HUES64 (cell line): ENCODE measurements at regions not wholly inside any gene's neighbourhood (a gene's known extent, or its start where the extent isn't known, plus 50 kb on each side); places are given as distances from the start of the nearest gene placed in this dataset.
"Not testable (repeated sequence)": the region's sequence is repeated elsewhere in the genome, so short reads cannot be mapped to it uniquely, and the experiment has no call there.

Source experiments
- H3K27ac ChIP-seq: 2 replicates; pipeline ENCODE4 v1.7.0; 2013; ENCODE audit warnings: low read depth, low read length, inconsistent platforms
- H3K27me3 ChIP-seq: 2 replicates; pipeline ENCODE4 v1.6.1; 2013; ENCODE audit warnings: mild to moderate bottlenecking, low read length; ENCODE audit not compliant: insufficient read depth
- H3K36me3 ChIP-seq: 2 replicates; pipeline ENCODE4 v1.6.1; 2013; ENCODE audit warnings: mild to moderate bottlenecking, low read length; ENCODE audit not compliant: insufficient read depth
- H3K4me1 ChIP-seq: 2 replicates; pipeline ENCODE4 v1.6.1; 2013; ENCODE audit warnings: mild to moderate bottlenecking, low read length, moderate library complexity; ENCODE audit not compliant: insufficient read depth
- H3K4me3 ChIP-seq: 2 replicates; pipeline ENCODE4 v1.5.1; 2013; ENCODE audit warnings: mild to moderate bottlenecking, low read length, moderate library complexity
- H3K9ac ChIP-seq: 2 replicates; pipeline ENCODE4 v1.6.1; 2013; ENCODE audit warnings: mild to moderate bottlenecking, low read depth, low read length
- H3K9me3 ChIP-seq: 2 replicates; pipeline ENCODE4 v1.6.1; 2013; ENCODE audit warnings: low read depth, low read length; ENCODE audit not compliant: insufficient read depth
- WGBS: fragments of 150-250, 120-280 bp; methylation state at CpG from one replicate; pipeline ENCODE4 v1.1.7; 2013; ENCODE audit warnings: missing lambda C conversion rate; 5-methylcytosine and 5-hydroxymethylcytosine counted together

GRCh38 chr9:86486891-86487837, 133.0 kb upstream of the TUT7 start:
- H3K9me3 ChIP-seq, result no peaks in the 10 kb centered on the region
- no peaks in the 10 kb centered on the region for H3K27me3 ChIP-seq
- no peaks in the 10 kb centered on the region for H3K36me3 ChIP-seq
- no peak overlapping the region for H3K27ac ChIP-seq
- no peaks in the 10 kb centered on the region for H3K4me1 ChIP-seq
- no peak overlapping the region for H3K4me3 ChIP-seq
- 11% methylated on average over 1 of the region's 1 CpG for WGBS
- H3K9ac ChIP-seq, result no peak overlapping the region

GRCh38 chr9:86485359-86485758, 131.1 kb upstream of the TUT7 start:
- H3K4me1 ChIP-seq, result no peaks in the 10 kb centered on the region
- no peaks in the 10 kb centered on the region for H3K36me3 ChIP-seq
- WGBS, result 95% methylated on average over 5 of the region's 5 CpGs
- H3K9ac ChIP-seq, result no peak overlapping the region
- no peaks in the 10 kb centered on the region for H3K27me3 ChIP-seq
- H3K9me3 ChIP-seq, result peaks cover 12% of the 10 kb centered on the region
- no peak overlapping the region for H3K27ac ChIP-seq
- no peak overlapping the region for H3K4me3 ChIP-seq

GRCh38 chr9:86483496-86483895, 129.3 kb upstream of the TUT7 start:
- Histone ChIP-seq H3K36me3 (no peaks in the 10 kb centered on the region), H3K4me3 (no peak overlapping the region), H3K4me1 (no peaks in the 10 kb centered on the region), H3K9me3 (peaks cover 12% of the 10 kb centered on the region), H3K27me3 (no peaks in the 10 kb centered on the region), H3K9ac (no peak overlapping the region), H3K27ac (no peak overlapping the region)

- Histone ChIP-seq H3K4me3 (no peak overlapping the region), H3K27me3 (no peaks in the 10 kb centered on the region), H3K27ac (no peak overlapping the region), H3K36me3 (no peaks in the 10 kb centered on the region), H3K4me1 (no peaks in the 10 kb centered on the region), H3K9me3 (peaks cover 12% of the 10 kb centered on the region), H3K9ac (no peak overlapping the region)
- 96% methylated on average over 3 of the region's 3 CpGs for WGBS
These were observed 127.3 kb upstream of the TUT7 start for GRCh38 chr9:86481466-86481865.

GRCh38 chr9:86475255-86475654, 121.0 kb upstream of the TUT7 start:
- H3K36me3 ChIP-seq, H3K4me1 ChIP-seq: not testable (repeated sequence)
- WGBS, result no CpG with 5 or more reads among the region's 1 CpG

DNA sequence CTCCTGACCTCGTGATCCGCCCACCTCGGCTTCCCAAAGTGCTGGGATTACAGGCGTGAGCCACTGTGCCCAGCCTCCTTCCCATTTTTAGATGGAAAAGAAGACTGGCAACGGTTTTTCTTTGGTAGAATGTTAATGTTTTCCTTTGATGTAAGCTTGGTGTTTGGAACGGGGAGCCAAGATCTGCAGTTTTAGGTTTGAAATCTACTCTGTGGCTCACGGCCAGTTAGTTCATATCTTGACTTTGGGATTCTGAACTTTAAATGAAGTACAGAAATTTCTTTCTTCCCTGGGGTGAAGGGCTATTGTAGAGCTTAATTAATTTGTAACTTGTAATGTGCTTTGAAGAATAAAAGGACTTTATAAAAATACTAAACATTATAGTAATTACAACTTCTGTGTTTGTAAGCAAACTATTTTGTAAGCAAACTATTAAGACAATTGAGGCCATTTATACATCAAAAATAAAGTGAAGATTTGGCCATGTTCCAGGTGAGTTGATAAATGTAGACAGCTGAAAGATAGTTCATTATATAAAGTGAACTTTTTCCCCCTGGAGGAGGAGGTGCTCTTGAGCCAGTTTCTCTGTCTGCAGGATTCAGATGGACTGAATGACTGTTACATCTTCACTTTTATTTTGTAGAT, 117.1 kb upstream of the TUT7 start:
- Histone ChIP-seq H3K36me3 (no peaks in the 10 kb centered on the region), H3K27ac (no peak overlapping the region), H3K27me3 (no peaks in the 10 kb centered on the region), H3K9me3 (no peaks in the 10 kb centered on the region), H3K4me3 (no peak overlapping the region), H3K4me1 (no peaks in the 10 kb centered on the region), H3K9ac (no peak overlapping the region)
- 90% methylated on average over 7 of the region's 7 CpGs for WGBS

More at GRCh38 chr9:86475255-86475654, 121.0 kb upstream of the TUT7 start:
- not testable (repeated sequence) for H3K27ac ChIP-seq, H3K4me3 ChIP-seq, H3K27me3 ChIP-seq, H3K9me3 ChIP-seq, H3K9ac ChIP-seq

DNA sequence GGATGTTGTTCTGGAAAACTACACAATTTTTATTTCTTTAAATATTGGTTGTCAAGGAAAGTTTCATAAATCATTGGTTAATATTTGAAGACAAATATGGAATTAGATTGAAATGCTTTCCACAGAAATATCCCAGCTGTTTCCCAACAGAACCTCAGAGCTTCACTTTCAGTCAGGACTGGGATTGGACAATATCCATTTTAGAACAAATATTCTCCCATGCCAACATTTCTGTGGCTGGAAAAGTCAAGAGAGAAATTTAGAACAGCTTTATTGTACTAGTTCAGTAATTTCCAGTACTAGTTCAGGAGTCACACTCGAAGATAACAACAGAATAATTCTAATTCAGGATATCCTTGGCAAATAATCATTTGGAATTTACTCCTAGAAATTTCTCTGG, 116.1 kb upstream of the TUT7 start:
- Histone ChIP-seq H3K36me3 (no peaks in the 10 kb centered on the region), H3K27me3 (no peaks in the 10 kb centered on the region), H3K4me3 (no peak overlapping the region), H3K4me1 (no peaks in the 10 kb centered on the region), H3K9me3 (no peaks in the 10 kb centered on the region), H3K27ac (no peak overlapping the region), H3K9ac (no peak overlapping the region)
- WGBS, result 96% methylated on average over 1 of the region's 1 CpG

- WGBS, result 76% methylated on average over 6 of the region's 8 CpGs
- Histone ChIP-seq H3K9me3 (no peaks in the 10 kb centered on the region), H3K27me3 (no peaks in the 10 kb centered on the region), H3K9ac (no peak overlapping the region), H3K4me1 (no peaks in the 10 kb centered on the region), H3K4me3 (no peak overlapping the region), H3K36me3 (no peaks in the 10 kb centered on the region), H3K27ac (no peak overlapping the region)
These were observed 115.5 kb upstream of the TUT7 start for GRCh38 chr9:86469476-86470250.

GRCh38 chr9:86464242-86464641, 110.0 kb upstream of the TUT7 start:
- 70% methylated on average over 3 of the region's 3 CpGs for WGBS

GRCh38 chr9:86460216-86461002, 106.2 kb upstream of the TUT7 start:
- Histone ChIP-seq H3K9me3 (no peaks in the 10 kb centered on the region), H3K27ac (no peak overlapping the region), H3K4me3 (no peak overlapping the region), H3K4me1 (no peaks in the 10 kb centered on the region), H3K36me3 (no peaks in the 10 kb centered on the region), H3K9ac (no peak overlapping the region), H3K27me3 (no peaks in the 10 kb centered on the region)
- WGBS, result 93% methylated on average over 11 of the region's 11 CpGs

More at GRCh38 chr9:86464242-86464641, 110.0 kb upstream of the TUT7 start:
- Histone ChIP-seq H3K27me3 (no peaks in the 10 kb centered on the region), H3K4me1 (no peaks in the 10 kb centered on the region), H3K4me3 (no peak overlapping the region), H3K36me3 (no peaks in the 10 kb centered on the region), H3K9ac (no peak overlapping the region), H3K27ac (no peak overlapping the region), H3K9me3 (no peaks in the 10 kb centered on the region)
